OCI-LY1 (cell line): ENCODE measurements at regions not wholly inside any gene's neighbourhood (a gene's known extent, or its start where the extent isn't known, plus 50 kb on each side); places are given as distances from the start of the nearest gene placed in this dataset.

ENCODE experiments used
- H2AFZ ChIP-seq: fragments of 200-600 bp; sonication (generic), shearing (Covaris generic); 2 replicates; pipeline ENCODE4 v1.6.0; 2014; ENCODE audit warnings: antibody characterized with exemption, mild to moderate bottlenecking, low read length
- H3F3A ChIP-seq: fragments of 200-600 bp; sonication (generic), shearing (Covaris generic); 2 replicates; pipeline ENCODE4 v1.6.0; 2014; ENCODE audit warnings: mild to moderate bottlenecking, antibody characterized with exemption, low read length, moderate library complexity; ENCODE audit not compliant: insufficient read depth
- H3K27ac ChIP-seq: fragments of 200-600 bp; sonication (generic); 2 replicates; pipeline ENCODE4 v1.5.1; 2014; ENCODE audit warnings: low read length, mixed run types, mild to moderate bottlenecking, low read depth; ENCODE audit not compliant: poor library complexity, severe bottlenecking
- H3K27me3 ChIP-seq: fragments of 200-600 bp; sonication (generic); 2 replicates; pipeline ENCODE4 v1.6.0; 2014; ENCODE audit warnings: antibody characterized with exemption, mild to moderate bottlenecking, low read length, moderate library complexity; ENCODE audit not compliant: insufficient read depth
- H3K36me3 ChIP-seq: fragments of 200-600 bp; sonication (generic); 2 replicates; pipeline ENCODE4 v1.6.1; 2014; ENCODE audit warnings: mild to moderate bottlenecking, antibody characterized with exemption, low read length, moderate library complexity, mixed read lengths; ENCODE audit not compliant: insufficient read depth
- H3K4me1 ChIP-seq: fragments of 200-600 bp; sonication (generic); 2 replicates; pipeline ENCODE4 v1.5.1; 2014; ENCODE audit warnings: mild to moderate bottlenecking, low read length, moderate library complexity; ENCODE audit not compliant: insufficient read depth, severe bottlenecking
- H3K4me2 ChIP-seq: fragments of 200-600 bp; sonication (generic), shearing (Covaris generic); 2 replicates; pipeline ENCODE4 v1.6.1; 2014; ENCODE audit warnings: low read length
- H3K4me3 ChIP-seq: fragments of 200-600 bp; sonication (generic); 2 replicates; pipeline ENCODE4 v1.5.1; 2014; ENCODE audit warnings: low read length, low read depth, mild to moderate bottlenecking, mixed read lengths; ENCODE audit not compliant: poor library complexity, severe bottlenecking
- H3K79me2 ChIP-seq: fragments of 200-600 bp; shearing (Covaris generic); 2 replicates; pipeline ENCODE4 v1.6.1; 2016; ENCODE audit warnings: mixed run types, low read length, mixed read lengths; ENCODE audit not compliant: insufficient read depth
- H3K9ac ChIP-seq: fragments of 200-600 bp; sonication (generic), shearing (Covaris generic); 2 replicates; pipeline ENCODE4 v1.6.1; 2014; ENCODE audit warnings: mild to moderate bottlenecking, low read length, mixed read lengths
- H3K9me2 ChIP-seq: fragments of 200-600 bp; sonication (generic), shearing (Covaris generic); 2 replicates; pipeline ENCODE4 v1.6.1; 2014; ENCODE audit warnings: low read depth, mild to moderate bottlenecking, low read length, mixed read lengths
- H3K9me3 ChIP-seq: fragments of 200-600 bp; shearing (Covaris generic); 2 replicates; pipeline ENCODE4 v1.6.1; 2014; ENCODE audit warnings: low read length, mixed read lengths
- H4K20me1 ChIP-seq: fragments of 200-600 bp; sonication (generic), shearing (Covaris generic); 2 replicates; pipeline ENCODE4 v1.6.0; 2016; ENCODE audit warnings: mild to moderate bottlenecking, low read length; ENCODE audit not compliant: insufficient read depth
- CTCF ChIP-seq: fragments of 200-600 bp; sonication (generic), shearing (Covaris generic); IDR thresholded peaks from 2 replicates; pipeline ENCODE4 v1.5.1; 2017; ENCODE audit warnings: mild to moderate bottlenecking, antibody characterized with exemption, low read length, moderate library complexity, mixed read lengths
- EZH2 ChIP-seq: fragments of 200-600 bp; sonication (generic), shearing (Covaris generic); IDR thresholded peaks from 2 replicates; pipeline ENCODE4 v1.8.0; 2017; ENCODE audit warnings: borderline replicate concordance, mixed run types, mild to moderate bottlenecking, antibody characterized with exemption, low read length, moderate library complexity, mixed read lengths

DNA sequence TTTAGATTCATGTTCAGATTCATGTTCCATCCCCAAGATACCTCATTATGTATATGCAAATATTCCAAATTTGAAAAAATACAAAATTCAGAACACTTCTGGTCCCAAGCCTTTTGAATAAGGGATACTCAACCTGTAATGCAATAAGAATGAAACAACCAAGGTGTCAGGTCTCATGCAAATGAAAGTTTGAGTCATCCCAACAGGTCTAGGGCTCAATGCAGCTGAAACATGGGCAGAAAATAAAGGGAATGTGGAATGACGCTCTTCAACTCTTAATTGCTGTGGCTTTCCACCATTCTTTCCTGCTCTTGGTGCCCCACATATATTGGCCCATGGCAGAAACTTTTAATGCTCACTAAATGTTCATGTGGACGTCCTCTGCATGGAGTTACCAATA is 107.3 kb upstream of the DAPK1 start:
- 0 out of 2 replicates have a peak, but pooled peaks cover 4% of the 10 kb centered on the region for H3K27me3 ChIP-seq
- H3K9me2 ChIP-seq = no peaks in the 10 kb centered on the region
- no peaks in the 10 kb centered on the region for H3K9me3 ChIP-seq
- H2AFZ ChIP-seq = no peak overlapping the region
- H3K27ac ChIP-seq = no peak overlapping the region
- no peaks in the 10 kb centered on the region for H4K20me1 ChIP-seq
- no peak overlapping the region for H3K4me3 ChIP-seq
- no peak overlapping the region for H3K9ac ChIP-seq
- TF ChIP-seq EZH2 (no peak), CTCF (no peak)
- H3K79me2 ChIP-seq = no peaks in the 10 kb centered on the region
- no peak overlapping the region for H3K4me2 ChIP-seq
- no peaks in the 10 kb centered on the region for H3F3A ChIP-seq
- no peaks in the 10 kb centered on the region for H3K36me3 ChIP-seq
- no peaks in the 10 kb centered on the region for H3K4me1 ChIP-seq

DNA sequence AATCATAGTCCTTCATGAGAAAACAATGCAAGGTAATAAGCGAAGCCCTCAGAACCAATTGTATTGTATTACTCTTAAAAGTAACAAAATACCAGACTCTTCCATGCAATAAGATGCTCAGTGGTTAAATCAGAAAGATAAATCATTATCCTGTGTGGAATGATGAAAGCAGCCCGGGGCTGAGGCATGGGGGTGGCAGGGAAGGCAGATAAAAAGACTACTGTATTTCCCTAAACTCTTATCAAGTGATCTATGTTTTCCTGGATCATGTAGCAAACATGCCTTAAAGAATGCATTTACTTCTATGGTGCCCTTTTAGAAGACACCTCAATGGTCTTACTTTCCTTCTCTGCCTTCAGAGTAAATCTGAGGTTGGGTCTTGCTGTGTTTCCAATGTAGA is 105.6 kb upstream of the DAPK1 start:
- Histone ChIP-seq H3K36me3 (no peaks in the 10 kb centered on the region), H3K4me2 (no peak overlapping the region), H3K27ac (no peak overlapping the region), H3K9ac (no peak overlapping the region), H3K9me2 (no peaks in the 10 kb centered on the region), H3K27me3 (peaks cover 4% of the 10 kb centered on the region; the same call in 1 of the 2 replicates), H2AFZ (no peak overlapping the region), H3K4me1 (no peaks in the 10 kb centered on the region), H3K4me3 (no peak overlapping the region), H3K9me3 (no peaks in the 10 kb centered on the region), H3F3A (no peaks in the 10 kb centered on the region), H3K79me2 (no peaks in the 10 kb centered on the region), H4K20me1 (no peaks in the 10 kb centered on the region)
- no peak for TF ChIP-seq EZH2

GRCh38 chr9:87393706-87394230 is 103.9 kb upstream of the DAPK1 start:
- Histone ChIP-seq H3K27ac (no peak overlapping the region), H3F3A (no peaks in the 10 kb centered on the region), H4K20me1 (no peaks in the 10 kb centered on the region), H3K4me3 (no peak overlapping the region), H3K9me2 (no peaks in the 10 kb centered on the region), H3K4me1 (no peaks in the 10 kb centered on the region), H3K79me2 (no peaks in the 10 kb centered on the region), H3K27me3 (peaks cover 4% of the 10 kb centered on the region; the same call in 1 of the 2 replicates), H3K36me3 (no peaks in the 10 kb centered on the region), H3K4me2 (no peak overlapping the region), H2AFZ (no peak overlapping the region), H3K9ac (no peak overlapping the region), H3K9me3 (no peaks in the 10 kb centered on the region)
- TF ChIP-seq EZH2 (no peak), CTCF (no peak)

DNA sequence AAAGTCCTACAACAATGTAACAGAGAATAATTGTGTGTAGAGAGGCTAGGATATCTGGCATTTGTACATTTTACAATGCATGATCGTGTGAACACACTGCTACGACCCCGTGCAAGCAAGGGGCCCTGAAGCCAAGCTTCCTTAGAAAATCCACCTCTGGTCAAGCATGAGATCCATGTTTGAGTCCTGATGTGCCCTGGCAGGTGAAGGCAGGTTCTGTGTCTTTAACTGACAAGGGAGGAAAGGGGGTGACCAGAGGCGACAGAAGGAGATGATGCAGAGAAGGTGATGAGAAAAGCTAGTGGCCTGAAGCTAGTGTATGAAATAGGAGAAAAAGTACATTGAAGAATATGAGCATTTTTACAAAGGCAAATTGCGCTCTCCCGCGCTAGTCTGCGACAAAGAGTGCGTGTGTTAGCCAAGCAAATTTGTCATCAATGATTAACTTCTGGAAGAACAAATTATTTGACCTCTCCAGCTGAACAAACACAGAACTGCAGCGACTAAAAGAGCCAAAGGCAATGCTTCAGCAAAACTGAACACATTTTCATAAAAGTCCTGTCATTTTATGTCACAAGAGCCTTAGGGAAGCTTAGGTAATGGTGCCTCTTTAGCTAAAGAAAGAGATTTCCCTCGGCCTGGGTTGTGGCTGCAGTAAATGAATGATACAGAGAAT is 101.7 kb upstream of the DAPK1 start:
- Histone ChIP-seq H3K27ac (no peak overlapping the region), H3K4me2 (no peak overlapping the region), H2AFZ (no peak overlapping the region), H3K36me3 (no peaks in the 10 kb centered on the region), H3K4me3 (no peak overlapping the region), H3K9me2 (no peaks in the 10 kb centered on the region), H3K27me3 (no peaks in the 10 kb centered on the region; the same call in 1 of the 2 replicates), H3K4me1 (no peaks in the 10 kb centered on the region), H3K9ac (no peak overlapping the region), H3F3A (no peaks in the 10 kb centered on the region), H3K9me3 (no peaks in the 10 kb centered on the region), H4K20me1 (no peaks in the 10 kb centered on the region), H3K79me2 (no peaks in the 10 kb centered on the region)
- TF ChIP-seq EZH2 = no peak
- no peak for TF ChIP-seq CTCF
